Tibial nerve (tissue), 4 donors: ENCODE measurements at regions not wholly inside any gene's neighbourhood (a gene's known extent, or its start where the extent isn't known, plus 50 kb on each side); places are given as distances from the start of the nearest gene placed in this dataset.

ENCODE experiments used
- DNase-seq, 2 donors: peaks; one replicate each; pipeline ENCODE4 v3.0.0-alpha.2; 2019; ENCODE audit warnings: low spot score in 2 of 2
- H3K27ac ChIP-seq, 4 donors: fragments of 200-600 bp; sonication (generic) in 3 of 4; one replicate each; pipeline ENCODE4 v1.5.1; 2017 to 2019; ENCODE audit warnings: mild to moderate bottlenecking in 1 of 4
- H3K27me3 ChIP-seq, 2 donors: fragments of 200-600 bp; sonication (generic) in 1 of 2; one replicate each; pipeline versions ENCODE4 v1.5.1 to v1.6.0; 2017 to 2019
- H3K36me3 ChIP-seq, 3 donors: fragments of 200-600 bp; sonication (generic); one replicate each; pipeline ENCODE4 v1.5.1; 2018 to 2019
- H3K4me1 ChIP-seq, 4 donors: fragments of 200-600 bp; sonication (generic) in 3 of 4; one replicate each; pipeline ENCODE4 v1.5.1; 2017 to 2019
- H3K4me3 ChIP-seq, 4 donors: fragments of 200-600 bp; sonication (generic) in 3 of 4; one replicate each; pipeline ENCODE4 v1.5.1; 2017 to 2019; ENCODE audit warnings: mild to moderate bottlenecking in 1 of 4, moderate library complexity in 1 of 4
- H3K9me3 ChIP-seq, 4 donors: fragments of 200-600 bp; sonication (generic) in 3 of 4; one replicate each; pipeline ENCODE4 v1.5.1; 2017 to 2019
- EP300 ChIP-seq, 2 donors: sonication (generic); formaldehyde crosslinking; IDR thresholded peaks; one replicate each; pipeline ENCODE4 v1.6.1; 2017; ENCODE audit warnings: antibody characterized with exemption in 2 of 2, mild to moderate bottlenecking in 1 of 2
- POLR2A ChIP-seq, 2 donors: fragments of 450-650 bp; IDR thresholded peaks; one replicate each; pipeline ENCODE4 v1.6.1; 2017; ENCODE audit warnings: antibody characterized with exemption in 2 of 2, mild to moderate bottlenecking in 2 of 2, moderate library complexity in 2 of 2
- WGBS, 2 donors: methylation state at CpG; one replicate each; pipeline ENCODE4 v1.1.5; 2018; 5-methylcytosine and 5-hydroxymethylcytosine counted together
- TF ChIP-seq, protein P1 (sequence below), 5 experiments: fragments of 200-600 bp in 3 of 5; fragments of 450-650 bp in 2 of 5; sonication (generic) in 3 of 5; IDR thresholded peaks; one replicate each; pipeline ENCODE4 v1.5.1; 2016 to 2019; ENCODE audit warnings: antibody characterized with exemption in 5 of 5, mild to moderate bottlenecking in 3 of 5, moderate library complexity in 2 of 5

DNA sequence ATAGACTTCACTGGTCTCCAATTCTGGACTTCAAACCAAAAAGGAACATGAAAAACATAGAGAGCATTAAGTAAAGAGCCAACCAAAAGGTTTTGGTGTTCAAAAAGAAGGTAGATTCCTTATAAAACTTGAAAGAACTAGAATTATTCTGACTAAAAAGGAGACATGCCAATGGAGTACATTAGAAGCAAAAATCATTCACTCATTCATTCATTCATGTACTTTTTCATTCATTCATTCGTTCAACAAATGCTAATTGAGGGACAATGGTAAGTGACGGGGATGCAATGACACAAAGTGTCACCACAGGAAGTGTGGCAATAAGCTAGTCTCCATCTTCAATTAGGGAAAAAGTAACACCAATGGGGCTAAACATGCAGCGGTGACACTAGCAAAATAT, 181.0 kb upstream of the ATP11B start:
- H3K36me3 ChIP-seq, result no peaks in the 10 kb centered on the region
- WGBS, 2 donors, result 89 to 90% methylated on average over 3 of the region's 3 CpGs
- no peak overlapping the region for H3K4me3 ChIP-seq
- no peaks in the 10 kb centered on the region for H3K9me3 ChIP-seq
- TF ChIP-seq, protein P1, sequence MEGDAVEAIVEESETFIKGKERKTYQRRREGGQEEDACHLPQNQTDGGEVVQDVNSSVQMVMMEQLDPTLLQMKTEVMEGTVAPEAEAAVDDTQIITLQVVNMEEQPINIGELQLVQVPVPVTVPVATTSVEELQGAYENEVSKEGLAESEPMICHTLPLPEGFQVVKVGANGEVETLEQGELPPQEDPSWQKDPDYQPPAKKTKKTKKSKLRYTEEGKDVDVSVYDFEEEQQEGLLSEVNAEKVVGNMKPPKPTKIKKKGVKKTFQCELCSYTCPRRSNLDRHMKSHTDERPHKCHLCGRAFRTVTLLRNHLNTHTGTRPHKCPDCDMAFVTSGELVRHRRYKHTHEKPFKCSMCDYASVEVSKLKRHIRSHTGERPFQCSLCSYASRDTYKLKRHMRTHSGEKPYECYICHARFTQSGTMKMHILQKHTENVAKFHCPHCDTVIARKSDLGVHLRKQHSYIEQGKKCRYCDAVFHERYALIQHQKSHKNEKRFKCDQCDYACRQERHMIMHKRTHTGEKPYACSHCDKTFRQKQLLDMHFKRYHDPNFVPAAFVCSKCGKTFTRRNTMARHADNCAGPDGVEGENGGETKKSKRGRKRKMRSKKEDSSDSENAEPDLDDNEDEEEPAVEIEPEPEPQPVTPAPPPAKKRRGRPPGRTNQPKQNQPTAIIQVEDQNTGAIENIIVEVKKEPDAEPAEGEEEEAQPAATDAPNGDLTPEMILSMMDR (IDR thresholded peaks at IDR 0.05), result no peak
- TF ChIP-seq POLR2A (IDR thresholded peaks at IDR 0.05) (no peak), EP300 (IDR thresholded peaks at IDR 0.05) (no peak)
- no peak overlapping the region for H3K27ac ChIP-seq
- no peak for DNase-seq
- H3K27me3 ChIP-seq, result no peaks in the 10 kb centered on the region
- H3K4me1 ChIP-seq, result peaks cover 0 to 7% (median 0%) of the 10 kb centered on the region in 4 donors

DNA sequence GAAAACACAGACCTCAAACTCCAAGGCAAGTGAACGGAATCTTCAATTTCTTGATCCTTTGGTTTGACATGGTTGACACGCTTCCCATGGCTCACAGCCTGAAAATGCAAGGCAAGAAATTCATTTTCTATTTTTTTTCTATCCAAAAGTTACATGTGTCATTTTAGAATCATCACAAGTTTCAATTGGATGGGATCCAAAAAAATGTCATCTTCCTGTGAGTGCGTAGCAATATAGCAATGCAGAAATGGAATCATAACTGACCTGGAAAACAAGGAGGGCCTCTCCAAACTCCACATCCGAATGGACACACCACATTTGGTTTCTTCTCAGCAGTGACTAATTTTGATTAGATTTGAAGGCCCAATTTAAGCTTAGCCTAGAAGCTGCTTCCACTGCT, 175.8 kb upstream of the ATP11B start:
- Histone ChIP-seq H3K9me3 (no peaks in the 10 kb centered on the region), H3K27ac (no peak overlapping the region), H3K27me3 (no peaks in the 10 kb centered on the region), H3K4me3 (no peak overlapping the region), H3K4me1 (no peaks in the 10 kb centered on the region), H3K36me3 (no peaks in the 10 kb centered on the region)
- TF ChIP-seq EP300 (IDR thresholded peaks at IDR 0.05) (no peak), POLR2A (IDR thresholded peaks at IDR 0.05) (no peak)
- TF ChIP-seq, protein P1 (IDR thresholded peaks at IDR 0.05), result no peak
- 84 to 89% methylated on average over 4 of the region's 4 CpGs for WGBS, 2 donors
- DNase-seq, result no peak

DNA sequence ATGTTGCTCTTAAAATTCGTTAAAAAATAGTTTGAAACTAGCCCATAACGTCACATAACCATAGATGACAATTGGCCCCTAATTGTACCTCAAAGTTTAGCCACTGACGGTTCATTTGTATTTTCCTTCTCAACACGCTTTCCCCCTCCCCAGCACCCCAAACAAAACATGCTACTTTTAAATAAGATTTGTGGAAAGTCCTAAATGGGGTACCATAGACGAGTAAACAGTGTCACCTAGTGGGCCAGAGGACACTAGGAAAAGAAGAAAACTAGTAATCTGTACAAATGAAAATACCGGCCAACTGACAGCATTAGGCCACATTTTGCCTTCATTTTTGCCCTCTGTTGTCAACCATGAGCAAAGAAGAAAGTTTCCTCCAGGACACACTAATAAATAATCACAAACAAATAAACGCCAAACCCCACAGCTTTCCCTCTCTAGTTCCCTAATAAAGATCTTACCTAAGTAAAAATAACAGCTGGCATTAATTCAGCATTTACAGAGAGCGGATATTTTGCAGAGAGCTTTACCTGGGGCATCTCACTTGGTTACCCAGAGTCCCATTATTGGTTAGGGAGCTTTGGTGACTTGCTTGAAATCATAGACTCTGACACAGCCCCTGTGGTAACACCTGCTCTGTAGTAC, 175.1 kb upstream of the ATP11B start:
- TF ChIP-seq, protein P1 (IDR thresholded peaks at IDR 0.05), result peak; percentile 43 to 63 (median 52)
- TF ChIP-seq POLR2A (IDR thresholded peaks at IDR 0.05), result no peak
- WGBS, 2 donors, result 31 to 36% methylated on average over 8 of the region's 8 CpGs
- H3K4me1 ChIP-seq, result no peaks in the 10 kb centered on the region
- H3K36me3 ChIP-seq, result no peaks in the 10 kb centered on the region
- H3K27me3 ChIP-seq, result no peaks in the 10 kb centered on the region
- no peak overlapping the region for H3K4me3 ChIP-seq
- H3K27ac ChIP-seq, result no peak overlapping the region
- peak in 1 of 2 donors; percentile 10 for DNase-seq
- no peaks in the 10 kb centered on the region for H3K9me3 ChIP-seq

DNA sequence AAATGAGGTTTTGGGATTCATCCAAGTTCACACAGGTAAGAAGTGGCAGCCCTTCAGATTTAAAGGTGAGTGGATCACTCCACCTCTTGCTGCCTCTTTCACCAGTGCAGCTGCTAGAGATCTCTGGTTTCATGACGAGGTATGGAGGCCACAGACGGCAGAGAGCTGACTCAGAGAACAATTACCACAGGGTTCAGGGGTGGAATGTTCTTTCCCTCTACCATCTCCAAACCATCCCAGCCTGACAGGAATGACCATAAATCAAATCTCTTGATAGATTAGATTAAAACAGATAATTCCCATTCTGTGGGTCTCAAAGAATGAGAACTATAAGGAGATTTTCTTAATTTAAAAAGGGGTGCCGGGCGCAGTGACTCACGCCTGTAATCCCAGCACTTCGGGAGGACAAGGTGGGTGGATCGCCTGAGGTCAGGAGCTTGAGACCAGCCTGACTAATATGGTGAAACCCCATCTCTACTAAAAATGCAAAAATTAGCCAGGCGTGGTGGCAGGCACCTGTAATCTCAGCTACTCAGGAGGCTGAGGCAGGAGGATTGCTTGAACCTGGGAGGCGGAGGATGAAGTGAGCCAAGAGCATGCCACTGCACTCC, 174.2 kb upstream of the ATP11B start:
- TF ChIP-seq, protein P1 (IDR thresholded peaks at IDR 0.05), result no peak
- Histone ChIP-seq H3K4me1 (no peaks in the 10 kb centered on the region), H3K27me3 (no peaks in the 10 kb centered on the region), H3K9me3 (no peaks in the 10 kb centered on the region), H3K4me3 (no peak overlapping the region), H3K27ac (no peak overlapping the region), H3K36me3 (no peaks in the 10 kb centered on the region)
- WGBS, 2 donors, result 91 to 93% methylated on average over 9 of the region's 9 CpGs
- DNase-seq, result no peak

DNA sequence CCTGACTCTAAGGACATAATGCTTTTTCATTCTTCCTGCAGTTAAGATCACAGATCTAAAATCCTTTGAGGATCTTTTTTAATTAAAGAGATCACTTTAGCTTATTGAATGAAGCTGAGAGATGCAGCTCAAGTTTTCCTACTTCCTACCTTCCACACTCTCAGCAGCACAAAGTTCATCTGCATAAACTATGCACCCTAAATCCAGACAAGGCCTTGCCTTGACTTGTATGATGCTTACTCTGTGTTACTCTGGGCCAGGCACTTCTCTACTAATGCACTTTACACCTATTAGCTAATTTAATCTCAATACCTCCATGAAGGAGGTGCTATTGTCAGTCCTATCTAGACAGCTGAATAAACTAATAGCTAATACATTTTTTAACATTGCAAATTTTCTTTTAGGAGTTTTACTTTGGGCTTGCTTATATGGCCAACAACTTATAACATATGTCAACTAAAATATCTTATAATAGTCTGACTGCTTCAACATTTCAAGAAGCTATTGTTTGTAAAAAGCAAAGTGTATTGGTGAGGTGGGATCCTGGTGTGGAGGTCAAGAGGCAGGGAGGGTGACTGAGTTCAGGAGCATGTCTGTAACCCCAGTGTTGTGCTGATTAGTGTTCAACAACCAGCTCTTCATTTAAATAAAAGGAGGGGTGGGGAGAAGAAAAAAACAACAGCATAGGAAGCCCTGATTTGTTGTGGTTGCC, 172.4 kb upstream of the ATP11B start:
- Histone ChIP-seq H3K36me3 (no peaks in the 10 kb centered on the region), H3K4me3 (no peak overlapping the region), H3K27ac (no peak overlapping the region), H3K27me3 (no peaks in the 10 kb centered on the region), H3K4me1 (no peaks in the 10 kb centered on the region), H3K9me3 (peaks cover 0 to 6% (median 0%) of the 10 kb centered on the region in 4 donors)
- TF ChIP-seq, protein P1 (IDR thresholded peaks at IDR 0.05), result no peak
- TF ChIP-seq POLR2A (IDR thresholded peaks at IDR 0.05) (no peak), EP300 (IDR thresholded peaks at IDR 0.05) (no peak)
- no peak for DNase-seq
